HepG2 (cell line): ENCODE measurements at regions not wholly inside any gene's neighbourhood (a gene's known extent, or its start where the extent isn't known, plus 50 kb on each side); places are given as distances from the start of the nearest gene placed in this dataset.

Experiments
- ATF1 ChIP-seq: IDR thresholded peaks from 2 replicates; pipeline ENCODE4 v1.6.1; 2016; ENCODE audit warnings: mild to moderate bottlenecking, control low read depth
- BATF2 ChIP-seq: sonication (generic); formaldehyde crosslinking; IDR thresholded peaks from 2 replicates; pipeline ENCODE4 v1.8.0; 2022; ENCODE audit warnings: mild to moderate bottlenecking, missing genetic modification reagents, moderate library complexity
- BCLAF1 ChIP-seq: fragments of 450-650 bp; IDR thresholded peaks from 2 replicates; pipeline ENCODE4 v1.6.1; 2017; ENCODE audit warnings: mild to moderate bottlenecking
- EHMT2 ChIP-seq: fragments of 200-600 bp; sonication (generic); IDR thresholded peaks from 2 replicates; pipeline ENCODE4 v1.7.0; 2017; ENCODE audit warnings: antibody characterized with exemption, low read depth, low read length, borderline replicate concordance
- HIVEP1 ChIP-seq: sonication (generic); formaldehyde crosslinking; IDR thresholded peaks from 2 replicates; pipeline ENCODE4 v1.4.0; 2020; ENCODE audit warnings: mild to moderate bottlenecking, missing genetic modification reagents
- HNRNPL ChIP-seq: fragments of 200-400 bp; formaldehyde crosslinking; IDR thresholded peaks from 2 replicates; pipeline ENCODE4 v1.6.1; 2017; ENCODE audit warnings: mild to moderate bottlenecking, low read depth, low read length
- NFIB ChIP-seq: sonication (generic); formaldehyde crosslinking; IDR thresholded peaks from 2 replicates; pipeline ENCODE4 v1.9.0; 2021; ENCODE audit warnings: missing genetic modification reagents, mild to moderate bottlenecking, borderline replicate concordance
- NR2F1 ChIP-seq, 2 experiments: fragments of 450-650 bp in 1 of 2; formaldehyde crosslinking in 1 of 2; IDR thresholded peaks; 2 replicates each; pipeline versions ENCODE4 v1.5.0 to v1.6.1; 2016 to 2020; ENCODE audit warnings: mild to moderate bottlenecking in 1 of 2, missing compliant biosample characterization in 1 of 2, missing genetic modification reagents in 1 of 2, moderate library complexity in 1 of 2
- RFXANK ChIP-seq: IDR thresholded peaks from 2 replicates; pipeline ENCODE4 v1.6.1; 2016
- RNF2 ChIP-seq: fragments of 450-650 bp; conservative IDR thresholded peaks from 2 replicates; pipeline ENCODE4 v1.6.1; 2016; ENCODE audit warnings: low read depth
- SMAD1 ChIP-seq: sonication (generic); formaldehyde crosslinking; IDR thresholded peaks from 2 replicates; pipeline ENCODE4 v1.4.0; 2020; ENCODE audit warnings: missing genetic modification reagents, low read depth, mild to moderate bottlenecking, borderline replicate concordance
- SP2 ChIP-seq: sonication (generic); formaldehyde crosslinking; IDR thresholded peaks from 2 replicates; pipeline ENCODE4 v1.5.1; 2020; ENCODE audit warnings: mild to moderate bottlenecking, missing genetic modification reagents
- TERF1 ChIP-seq: sonication (generic); formaldehyde crosslinking; IDR thresholded peaks from 2 replicates; pipeline ENCODE4 v1.8.0; 2022; ENCODE audit warnings: mild to moderate bottlenecking, missing genetic modification reagents, moderate library complexity
- TMF1 ChIP-seq: sonication (generic); formaldehyde crosslinking; IDR thresholded peaks from 2 replicates; pipeline ENCODE4 v1.8.1; 2022; ENCODE audit warnings: low read depth, missing genetic modification reagents
- U2AF1 ChIP-seq: fragments of 200-400 bp; formaldehyde crosslinking; optimal IDR thresholded peaks from 2 replicates; pipeline ENCODE3; 2017; ENCODE audit warnings: mild to moderate bottlenecking, low read depth, low read length
- ZBTB46 ChIP-seq: sonication (generic); formaldehyde crosslinking; IDR thresholded peaks from 2 replicates; pipeline ENCODE4 v1.4.0; 2020; ENCODE audit warnings: mild to moderate bottlenecking, missing genetic modification reagents, borderline replicate concordance
- ZBTB7B ChIP-seq: sonication (generic); formaldehyde crosslinking; IDR thresholded peaks from 2 replicates; pipeline ENCODE4 v1.4.0; 2020; ENCODE audit warnings: missing genetic modification reagents
- ZNF3 ChIP-seq: IDR thresholded peaks from 2 replicates; pipeline ENCODE4 v1.7.0; 2017; ENCODE audit warnings: inconsistent platforms
- ZNF333 ChIP-seq: sonication (generic); formaldehyde crosslinking; IDR thresholded peaks from 2 replicates; pipeline ENCODE4 v1.4.0; 2020; ENCODE audit warnings: mild to moderate bottlenecking, missing genetic modification reagents, borderline replicate concordance
- ZNF33A ChIP-seq: sonication (generic); formaldehyde crosslinking; IDR thresholded peaks from 2 replicates; pipeline ENCODE4 v1.5.1; 2020; ENCODE audit warnings: missing genetic modification reagents, mild to moderate bottlenecking, moderate library complexity, borderline replicate concordance
- ZNF34 ChIP-seq: sonication (generic); formaldehyde crosslinking; IDR thresholded peaks from 2 replicates; pipeline ENCODE4 v1.4.0; 2020; ENCODE audit warnings: mild to moderate bottlenecking, missing genetic modification reagents, borderline replicate concordance
- ZNF652 ChIP-seq: IDR thresholded peaks from 2 replicates; pipeline ENCODE4 v1.6.1; 2016; ENCODE audit warnings: low read depth, borderline replicate concordance
- TF ChIP-seq, protein P1 (sequence below): sonication (generic); formaldehyde crosslinking; IDR thresholded peaks from 2 replicates; pipeline ENCODE4 v1.4.0; 2020; ENCODE audit warnings: missing genetic modification reagents

DNA sequence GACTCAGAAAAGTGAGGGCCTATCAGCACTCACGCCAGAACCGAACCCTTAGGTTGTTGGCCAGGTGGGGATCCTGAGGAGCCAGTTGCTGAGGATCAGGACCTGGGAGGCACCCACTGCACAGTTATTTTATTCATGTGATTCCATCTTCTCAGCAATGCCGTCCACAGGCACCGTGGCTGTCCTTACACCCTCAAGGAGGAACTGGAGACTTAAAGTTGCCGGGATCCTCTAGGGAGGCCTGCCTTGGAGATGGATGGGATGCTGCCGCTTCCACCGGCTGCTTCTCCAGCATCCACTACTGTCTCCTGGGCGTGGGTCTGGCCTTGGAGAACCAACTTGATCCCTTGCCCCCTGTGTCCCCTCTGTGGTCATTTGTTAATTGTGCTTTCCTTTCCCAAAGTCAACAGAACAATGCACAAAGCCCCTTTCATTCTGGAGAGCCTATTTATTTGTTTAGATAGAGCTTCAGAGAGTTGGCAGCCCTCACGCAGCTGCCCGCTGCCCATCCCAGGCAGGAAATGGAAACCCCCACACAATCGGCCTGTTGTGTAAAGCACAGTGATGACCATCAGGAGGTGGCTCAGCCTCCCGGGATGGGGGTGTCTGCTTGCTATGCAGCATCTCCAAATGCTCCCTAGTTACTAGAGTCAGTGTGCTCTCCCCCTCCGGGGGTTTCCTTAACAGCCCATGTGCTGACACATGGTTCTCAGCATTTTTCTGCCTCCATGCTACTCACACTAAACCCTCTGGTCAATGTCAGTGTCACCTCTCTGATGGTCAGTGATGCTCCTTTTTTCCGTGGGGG is 52.9 kb upstream of the IGFBP3 start (continued):
- TF ChIP-seq ZBTB46: no peak
- TF ChIP-seq NR2F1 (CRISPR knock-in tag; IDR thresholded peaks at IDR 0.05): peak; percentile 40 to 78
- TF ChIP-seq ZNF3: no peak
- no peak for TF ChIP-seq SMAD1 (CRISPR knock-in tag)
- no peak for TF ChIP-seq ZNF33A (CRISPR knock-in tag)
- peak; percentile 51; the same call in 1 of the 2 replicates for TF ChIP-seq HIVEP1 (CRISPR knock-in tag)
- TF ChIP-seq SP2: no peak
- TF ChIP-seq TMF1: no peak
- no peak for TF ChIP-seq RFXANK
- TF ChIP-seq U2AF1: no peak
- TF ChIP-seq, protein P1, sequence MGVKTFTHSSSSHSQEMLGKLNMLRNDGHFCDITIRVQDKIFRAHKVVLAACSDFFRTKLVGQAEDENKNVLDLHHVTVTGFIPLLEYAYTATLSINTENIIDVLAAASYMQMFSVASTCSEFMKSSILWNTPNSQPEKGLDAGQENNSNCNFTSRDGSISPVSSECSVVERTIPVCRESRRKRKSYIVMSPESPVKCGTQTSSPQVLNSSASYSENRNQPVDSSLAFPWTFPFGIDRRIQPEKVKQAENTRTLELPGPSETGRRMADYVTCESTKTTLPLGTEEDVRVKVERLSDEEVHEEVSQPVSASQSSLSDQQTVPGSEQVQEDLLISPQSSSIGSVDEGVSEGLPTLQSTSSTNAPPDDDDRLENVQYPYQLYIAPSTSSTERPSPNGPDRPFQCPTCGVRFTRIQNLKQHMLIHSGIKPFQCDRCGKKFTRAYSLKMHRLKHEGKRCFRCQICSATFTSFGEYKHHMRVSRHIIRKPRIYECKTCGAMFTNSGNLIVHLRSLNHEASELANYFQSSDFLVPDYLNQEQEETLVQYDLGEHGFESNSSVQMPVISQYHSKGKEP (CRISPR knock-in tag): no peak
- no peak for TF ChIP-seq BATF2 (CRISPR knock-in tag)
- peak; percentile 73 for TF ChIP-seq ZBTB7B (CRISPR knock-in tag)
- TF ChIP-seq TERF1: no peak
- TF ChIP-seq BCLAF1: no peak
- no peak for TF ChIP-seq ZNF333 (CRISPR knock-in tag)
- TF ChIP-seq HNRNPL: peak; percentile 87
- no peak for TF ChIP-seq ATF1 (CRISPR knock-in tag)
- TF ChIP-seq NFIB (CRISPR knock-in tag): no peak
- peak; percentile 37; the same call in 1 of the 2 replicates for TF ChIP-seq EHMT2
- TF ChIP-seq ZNF652 (CRISPR knock-in tag): no peak
- no peak for TF ChIP-seq RNF2
- no peak; the same call in 1 of the 2 replicates for TF ChIP-seq ZNF34
